Stimulated activated CD8-positive, alpha-beta memory T cell treated with anti-CD3 and anti-CD28 coated beads, Interleukin-7, amount 100 ng/mL, for 4 hours (primary cell): ENCODE measurements at regions not wholly inside any gene's neighbourhood (a gene's known extent, or its start where the extent isn't known, plus 50 kb on each side); places are given as distances from the start of the nearest gene placed in this dataset.

Experiments
- DNase-seq, 2 donors: peaks; one replicate each; pipeline ENCODE4 v3.0.0-alpha.2; 2020; ENCODE audit warnings: low read depth in 2 of 2

- no peak for DNase-seq
These were observed 307.7 kb upstream of the NFE2L3 start for GRCh38 chr7:25844102-25844870.

- no peak for DNase-seq
These were observed 306.5 kb upstream of the NFE2L3 start for GRCh38 chr7:25845464-25845863.

- no peak for DNase-seq
These were observed 305.3 kb upstream of the NFE2L3 start for GRCh38 chr7:25846722-25847121.

- DNase-seq = no peak
These were observed 304.5 kb upstream of the NFE2L3 start for GRCh38 chr7:25847336-25848070.

GRCh38 chr7:25849500-25850184 is 302.4 kb upstream of the NFE2L3 start:
- no peak for DNase-seq

- DNase-seq = no peak
These were observed 301.8 kb upstream of the NFE2L3 start for GRCh38 chr7:25850216-25850615.

GRCh38 chr7:25850735-25851134 is 301.3 kb upstream of the NFE2L3 start:
- DNase-seq = no peak

GRCh38 chr7:25851332-25852210 is 300.4 kb upstream of the NFE2L3 start:
- DNase-seq = no peak

- no peak for DNase-seq
These were observed 299.6 kb upstream of the NFE2L3 start for GRCh38 chr7:25852211-25852938.

GRCh38 chr7:25852939-25853271 is 299.1 kb upstream of the NFE2L3 start:
- DNase-seq = no peak

GRCh38 chr7:25853314-25853713 is 298.7 kb upstream of the NFE2L3 start:
- no peak for DNase-seq

- DNase-seq = no peak
These were observed 297.9 kb upstream of the NFE2L3 start for GRCh38 chr7:25854059-25854458.

GRCh38 chr7:25854608-25855497 is 297.1 kb upstream of the NFE2L3 start:
- DNase-seq = no peak

GRCh38 chr7:25855854-25856782 is 295.9 kb upstream of the NFE2L3 start:
- DNase-seq = no peak

GRCh38 chr7:25857376-25858067 is 294.5 kb upstream of the NFE2L3 start:
- DNase-seq = no peak

GRCh38 chr7:25858200-25858524 is 293.8 kb upstream of the NFE2L3 start:
- no peak for DNase-seq

GRCh38 chr7:25858525-25859411 is 293.2 kb upstream of the NFE2L3 start:
- no peak for DNase-seq
